ENCODE measurements at regions not wholly inside any gene's neighbourhood (a gene's known extent, or its start where the extent isn't known, plus 50 kb on each side); places are given as distances from the start of the nearest gene placed in this dataset.

DNA sequence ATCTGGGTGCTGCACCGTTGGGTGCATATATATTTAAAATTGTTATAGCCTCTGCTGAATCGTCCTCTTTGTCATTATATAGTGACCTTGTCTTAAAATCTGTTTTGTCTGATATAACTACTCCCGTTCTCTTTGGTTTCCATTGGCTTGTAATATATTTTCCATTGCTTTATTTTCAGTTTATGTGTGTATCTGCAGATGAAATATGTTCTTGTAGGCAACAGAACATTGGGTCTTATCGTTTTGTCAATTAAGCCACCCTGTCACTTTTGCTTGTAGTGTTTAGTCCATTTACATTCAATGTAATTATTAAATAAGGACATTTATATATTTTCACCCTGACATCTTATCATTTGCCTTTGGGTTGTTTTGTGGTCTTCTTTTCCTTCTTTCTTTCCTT, 933.9 kb downstream of the EPHA7 start:
- TF ChIP-seq, protein P1, sequence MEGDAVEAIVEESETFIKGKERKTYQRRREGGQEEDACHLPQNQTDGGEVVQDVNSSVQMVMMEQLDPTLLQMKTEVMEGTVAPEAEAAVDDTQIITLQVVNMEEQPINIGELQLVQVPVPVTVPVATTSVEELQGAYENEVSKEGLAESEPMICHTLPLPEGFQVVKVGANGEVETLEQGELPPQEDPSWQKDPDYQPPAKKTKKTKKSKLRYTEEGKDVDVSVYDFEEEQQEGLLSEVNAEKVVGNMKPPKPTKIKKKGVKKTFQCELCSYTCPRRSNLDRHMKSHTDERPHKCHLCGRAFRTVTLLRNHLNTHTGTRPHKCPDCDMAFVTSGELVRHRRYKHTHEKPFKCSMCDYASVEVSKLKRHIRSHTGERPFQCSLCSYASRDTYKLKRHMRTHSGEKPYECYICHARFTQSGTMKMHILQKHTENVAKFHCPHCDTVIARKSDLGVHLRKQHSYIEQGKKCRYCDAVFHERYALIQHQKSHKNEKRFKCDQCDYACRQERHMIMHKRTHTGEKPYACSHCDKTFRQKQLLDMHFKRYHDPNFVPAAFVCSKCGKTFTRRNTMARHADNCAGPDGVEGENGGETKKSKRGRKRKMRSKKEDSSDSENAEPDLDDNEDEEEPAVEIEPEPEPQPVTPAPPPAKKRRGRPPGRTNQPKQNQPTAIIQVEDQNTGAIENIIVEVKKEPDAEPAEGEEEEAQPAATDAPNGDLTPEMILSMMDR (IDR thresholded peaks at IDR 0.05) = no peak
- TF ChIP-seq POLR2A (IDR thresholded peaks at IDR 0.05) = no peak
